DOHH2 (cell line): ENCODE measurements at regions not wholly inside any gene's neighbourhood (a gene's known extent, or its start where the extent isn't known, plus 50 kb on each side); places are given as distances from the start of the nearest gene placed in this dataset.

Source experiments
- H3F3A ChIP-seq: fragments of 200-600 bp; sonication (generic), shearing (Covaris generic); 2 replicates; pipeline ENCODE4 v1.6.0; 2016; ENCODE audit warnings: antibody characterized with exemption, mild to moderate bottlenecking; ENCODE audit not compliant: control insufficient read depth, insufficient read depth
- H3K27ac ChIP-seq: fragments of 200-600 bp; sonication (generic); 2 replicates; pipeline ENCODE4 v1.5.1; 2014; ENCODE audit warnings: low read depth, mild to moderate bottlenecking, low read length, moderate library complexity
- H3K27me3 ChIP-seq: fragments of 200-600 bp; sonication (generic); 2 replicates; pipeline ENCODE4 v1.6.1; 2014; ENCODE audit warnings: mild to moderate bottlenecking, low read length, mixed read lengths; ENCODE audit not compliant: control insufficient read depth
- H3K36me3 ChIP-seq: fragments of 200-600 bp; sonication (generic); 2 replicates; pipeline ENCODE4 v1.6.1; 2014; ENCODE audit warnings: mild to moderate bottlenecking, low read length, moderate library complexity, mixed read lengths; ENCODE audit not compliant: control insufficient read depth
- H3K4me1 ChIP-seq: fragments of 200-600 bp; sonication (generic); 2 replicates; pipeline ENCODE4 v1.6.1; 2014; ENCODE audit warnings: mild to moderate bottlenecking, low read length, mixed read lengths; ENCODE audit not compliant: control insufficient read depth
- H3K4me2 ChIP-seq: fragments of 200-600 bp; sonication (generic); 2 replicates; pipeline ENCODE4 v1.6.0; 2014; ENCODE audit warnings: mild to moderate bottlenecking, low read length, moderate library complexity
- H3K4me3 ChIP-seq: fragments of 200-600 bp; sonication (generic); 2 replicates; pipeline ENCODE4 v1.5.1; 2014; ENCODE audit warnings: mild to moderate bottlenecking, low read length, mixed read lengths
- H3K79me2 ChIP-seq: fragments of 200-600 bp; sonication (generic); 2 replicates; pipeline ENCODE4 v1.6.1; 2014; ENCODE audit warnings: mild to moderate bottlenecking, low read length, mixed read lengths; ENCODE audit not compliant: control insufficient read depth
- H3K9me2 ChIP-seq: fragments of 200-600 bp; sonication (generic); replicated peaks from 2 replicates; pipeline ENCODE4 v1.6.1; 2014; ENCODE audit warnings: mild to moderate bottlenecking, low read length, mixed read lengths; ENCODE audit not compliant: control insufficient read depth
- H3K9me3 ChIP-seq: fragments of 200-600 bp; sonication (generic); 2 replicates; pipeline ENCODE4 v1.6.1; 2014; ENCODE audit warnings: antibody characterized with exemption, low read length, mixed read lengths; ENCODE audit not compliant: control insufficient read depth, insufficient read depth
- H4K20me1 ChIP-seq: fragments of 200-600 bp; sonication (generic); 2 replicates; pipeline ENCODE4 v1.6.0; 2014; ENCODE audit warnings: low read depth, mild to moderate bottlenecking, antibody characterized with exemption, low read length, moderate library complexity; ENCODE audit not compliant: control insufficient read depth, insufficient read depth
- EZH2phosphoT487 ChIP-seq: fragments of 200-600 bp; sonication (generic); IDR thresholded peaks from 2 replicates; pipeline ENCODE4 v1.6.1; 2017; ENCODE audit warnings: borderline replicate concordance, mild to moderate bottlenecking, antibody characterized with exemption, low read length, moderate library complexity, mixed read lengths
- TF ChIP-seq, protein P1 (sequence below): fragments of 200-600 bp; sonication (generic); IDR thresholded peaks from one replicate; pipeline ENCODE4 v1.5.1; 2014; ENCODE audit warnings: antibody characterized with exemption, mild to moderate bottlenecking, low read depth, low read length; ENCODE audit not compliant: poor library complexity, severe bottlenecking

DNA sequence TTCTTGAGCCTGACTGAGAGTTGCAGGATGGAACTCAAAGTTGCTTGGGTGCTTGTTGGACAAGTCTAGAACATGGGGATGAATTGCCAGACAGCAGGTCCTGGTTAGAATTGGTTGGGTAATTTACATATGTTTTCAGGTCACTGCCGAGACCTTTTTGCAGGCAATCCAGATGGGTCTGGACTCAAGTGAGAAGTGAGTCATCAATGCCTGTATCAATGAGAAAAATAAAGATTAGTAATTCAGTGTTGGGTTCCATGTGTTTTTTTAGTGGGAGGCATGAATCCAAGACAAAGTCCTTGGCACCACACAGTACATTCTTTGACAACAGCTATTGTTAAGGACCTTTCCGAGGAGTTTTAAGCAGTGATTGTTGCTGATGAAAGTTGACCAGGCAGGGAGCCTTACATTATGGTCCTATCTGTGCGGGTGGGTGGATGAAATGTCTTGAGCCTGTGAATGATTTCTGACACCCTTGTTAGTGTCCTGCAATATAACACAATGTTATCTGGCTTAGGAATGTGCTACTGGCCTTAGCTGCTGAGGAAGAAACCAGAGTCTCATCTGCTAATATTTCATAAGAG lies 77.7 kb downstream of the CRYGS start:
- Histone ChIP-seq H3F3A (no peaks in the 10 kb centered on the region), H3K4me3 (no peak overlapping the region), H3K79me2 (no peaks in the 10 kb centered on the region), H3K4me2 (no peak overlapping the region), H3K27me3 (peaks cover 12% of the 10 kb centered on the region), H3K36me3 (no peaks in the 10 kb centered on the region), H3K4me1 (no peaks in the 10 kb centered on the region), H3K27ac (no peak overlapping the region), H3K9me2 (no peaks in the 10 kb centered on the region), H3K9me3 (no peaks in the 10 kb centered on the region), H4K20me1 (no peaks in the 10 kb centered on the region)
- no peak for TF ChIP-seq EZH2phosphoT487
- TF ChIP-seq, protein P1, sequence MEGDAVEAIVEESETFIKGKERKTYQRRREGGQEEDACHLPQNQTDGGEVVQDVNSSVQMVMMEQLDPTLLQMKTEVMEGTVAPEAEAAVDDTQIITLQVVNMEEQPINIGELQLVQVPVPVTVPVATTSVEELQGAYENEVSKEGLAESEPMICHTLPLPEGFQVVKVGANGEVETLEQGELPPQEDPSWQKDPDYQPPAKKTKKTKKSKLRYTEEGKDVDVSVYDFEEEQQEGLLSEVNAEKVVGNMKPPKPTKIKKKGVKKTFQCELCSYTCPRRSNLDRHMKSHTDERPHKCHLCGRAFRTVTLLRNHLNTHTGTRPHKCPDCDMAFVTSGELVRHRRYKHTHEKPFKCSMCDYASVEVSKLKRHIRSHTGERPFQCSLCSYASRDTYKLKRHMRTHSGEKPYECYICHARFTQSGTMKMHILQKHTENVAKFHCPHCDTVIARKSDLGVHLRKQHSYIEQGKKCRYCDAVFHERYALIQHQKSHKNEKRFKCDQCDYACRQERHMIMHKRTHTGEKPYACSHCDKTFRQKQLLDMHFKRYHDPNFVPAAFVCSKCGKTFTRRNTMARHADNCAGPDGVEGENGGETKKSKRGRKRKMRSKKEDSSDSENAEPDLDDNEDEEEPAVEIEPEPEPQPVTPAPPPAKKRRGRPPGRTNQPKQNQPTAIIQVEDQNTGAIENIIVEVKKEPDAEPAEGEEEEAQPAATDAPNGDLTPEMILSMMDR: no peak

DNA sequence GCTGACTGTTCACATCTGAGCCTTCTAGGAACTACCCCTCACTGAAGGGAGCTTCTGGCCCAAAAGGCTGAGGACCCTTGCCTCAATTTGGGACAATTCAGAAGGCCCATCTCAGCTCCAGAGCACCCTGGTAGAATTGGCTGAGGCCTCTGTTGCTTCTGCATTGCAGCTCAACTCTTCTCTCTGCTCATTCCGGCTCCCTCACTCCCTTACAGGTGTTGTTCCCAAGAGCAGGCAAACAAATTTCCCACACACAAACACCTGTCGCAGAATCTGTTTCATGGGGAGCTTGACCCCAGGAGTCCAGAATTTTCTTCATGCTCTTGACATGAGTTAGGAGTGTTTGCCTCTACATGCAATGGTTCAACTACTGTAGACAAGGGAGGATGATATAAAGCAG lies 78.7 kb downstream of the CRYGS start:
- Histone ChIP-seq H3K79me2 (no peaks in the 10 kb centered on the region), H3K4me3 (no peak overlapping the region), H3K4me2 (no peak overlapping the region), H3K27ac (no peak overlapping the region), H4K20me1 (no peaks in the 10 kb centered on the region), H3K9me3 (no peaks in the 10 kb centered on the region), H3K36me3 (no peaks in the 10 kb centered on the region), H3K9me2 (no peaks in the 10 kb centered on the region), H3K27me3 (peaks cover 13% of the 10 kb centered on the region), H3K4me1 (no peaks in the 10 kb centered on the region), H3F3A (no peaks in the 10 kb centered on the region)
- no peak for TF ChIP-seq EZH2phosphoT487
- TF ChIP-seq, protein P1: no peak

DNA sequence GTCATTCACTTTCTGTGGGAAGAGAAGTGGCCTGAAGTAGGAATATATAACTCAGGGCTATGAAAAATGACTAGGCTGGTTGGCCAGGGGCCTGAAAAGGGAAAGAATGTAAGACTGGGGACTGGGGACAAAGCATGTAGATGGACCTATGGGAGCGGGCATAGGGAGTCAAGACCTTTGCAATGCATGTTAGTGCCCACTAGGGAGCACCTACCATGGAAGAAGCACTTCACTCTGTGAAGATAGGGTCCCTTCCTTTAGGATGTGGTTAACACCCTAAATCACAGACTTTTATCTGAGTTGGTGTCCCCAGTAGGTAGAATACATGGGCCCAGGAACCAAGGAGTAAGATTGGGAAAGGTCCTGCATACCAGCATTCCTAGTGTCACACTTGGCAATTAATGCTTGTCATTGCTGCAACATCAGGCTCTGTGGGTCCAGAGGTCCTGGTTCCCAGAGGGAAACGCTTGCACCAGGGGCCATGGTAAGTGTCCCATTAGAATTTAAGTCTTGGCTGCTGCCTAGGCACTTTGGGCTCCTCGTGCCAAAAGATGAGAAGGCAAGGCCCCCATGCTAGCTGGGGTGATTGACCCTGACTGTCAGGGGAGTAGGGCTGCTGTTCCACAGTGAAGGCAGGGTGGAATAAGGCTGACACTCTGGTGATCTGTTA lies 79.6 kb downstream of the CRYGS start:
- no peak overlapping the region for H3K4me2 ChIP-seq
- H4K20me1 ChIP-seq: no peaks in the 10 kb centered on the region
- no peaks in the 10 kb centered on the region for H3K9me3 ChIP-seq
- H3K27ac ChIP-seq: no peak overlapping the region
- no peaks in the 10 kb centered on the region for H3K79me2 ChIP-seq
- no peaks in the 10 kb centered on the region for H3K9me2 ChIP-seq
- H3K4me1 ChIP-seq: no peaks in the 10 kb centered on the region
- peaks cover 20% of the 10 kb centered on the region for H3K27me3 ChIP-seq
- H3K36me3 ChIP-seq: no peaks in the 10 kb centered on the region
- H3F3A ChIP-seq: no peaks in the 10 kb centered on the region
- no peak overlapping the region for H3K4me3 ChIP-seq
- TF ChIP-seq EZH2phosphoT487: no peak
- TF ChIP-seq, protein P1: peak; percentile 57
